ENCODE measurements at regions not wholly inside any gene's neighbourhood (a gene's known extent, or its start where the extent isn't known, plus 50 kb on each side); places are given as distances from the start of the nearest gene placed in this dataset.

DNA sequence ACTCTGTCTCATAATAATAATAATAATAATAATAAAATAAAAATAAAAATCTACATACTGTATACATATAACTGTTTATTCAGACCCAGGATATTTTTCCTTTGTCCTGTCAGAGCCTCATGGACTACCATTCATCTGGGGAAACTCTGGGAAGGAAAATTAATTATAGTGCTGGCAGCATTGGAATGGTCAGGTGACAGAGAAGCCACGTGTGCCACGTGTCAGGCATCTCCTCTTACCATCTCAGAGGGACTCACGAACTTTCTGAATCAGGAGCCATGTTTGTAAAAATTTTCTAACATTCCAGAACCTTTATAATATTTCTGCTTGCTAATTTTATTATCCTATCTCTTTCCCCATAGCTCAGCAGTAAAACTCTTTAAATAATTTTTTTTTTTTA, 97.8 kb upstream of the HNRNPU start (continued):
- no peak for TF ChIP-seq ZNF396 (CRISPR knock-in tag; IDR thresholded peaks at IDR 0.05; ENCODE audit: borderline replicate concordance)

DNA sequence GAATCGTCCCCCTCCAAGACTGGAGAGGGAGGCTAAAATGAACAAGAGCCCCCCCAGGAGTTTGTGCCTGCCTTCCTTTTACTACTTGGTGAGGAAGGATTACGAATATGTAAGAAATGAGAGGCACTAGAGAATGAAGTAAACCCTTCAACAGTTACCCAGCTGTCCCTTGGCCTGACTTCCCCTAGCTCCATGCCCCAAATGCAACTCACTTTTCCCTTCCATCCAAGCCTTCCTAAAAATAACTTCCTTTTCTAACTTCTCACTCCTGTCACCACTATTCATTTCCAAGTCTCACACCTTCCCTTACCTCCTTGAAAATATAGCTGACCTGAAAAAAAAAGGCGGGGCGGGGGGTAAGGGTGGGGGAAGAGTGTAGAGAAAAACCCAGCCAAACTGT, 96.6 kb upstream of the HNRNPU start:
- Mint-ChIP-seq H3K4me1 (peaks cover 27% of the 10 kb centered on the region), H3K27ac (no peak overlapping the region; the same call in 1 of the 2 replicates), H3K9me3 (no peaks in the 10 kb centered on the region), H3K36me3 (no peaks in the 10 kb centered on the region), H3K4me3 (no peak overlapping the region), H3K27me3 (ENCODE audit: low read depth) (no peaks in the 10 kb centered on the region)
- ChIA-PET CTCF (no interaction called here), POLR2A (interaction anchor here (0.6 to 1.5 kb wide), 2 partner anchors 98 to 145 kb away, joined by 3 to 7 read pairs; no protein-coding TSS in a partner anchor)
- DNase-seq (ENCODE audit: low spot score): no peak
- no peak for ATAC-seq
- TF ChIP-seq, protein P1, sequence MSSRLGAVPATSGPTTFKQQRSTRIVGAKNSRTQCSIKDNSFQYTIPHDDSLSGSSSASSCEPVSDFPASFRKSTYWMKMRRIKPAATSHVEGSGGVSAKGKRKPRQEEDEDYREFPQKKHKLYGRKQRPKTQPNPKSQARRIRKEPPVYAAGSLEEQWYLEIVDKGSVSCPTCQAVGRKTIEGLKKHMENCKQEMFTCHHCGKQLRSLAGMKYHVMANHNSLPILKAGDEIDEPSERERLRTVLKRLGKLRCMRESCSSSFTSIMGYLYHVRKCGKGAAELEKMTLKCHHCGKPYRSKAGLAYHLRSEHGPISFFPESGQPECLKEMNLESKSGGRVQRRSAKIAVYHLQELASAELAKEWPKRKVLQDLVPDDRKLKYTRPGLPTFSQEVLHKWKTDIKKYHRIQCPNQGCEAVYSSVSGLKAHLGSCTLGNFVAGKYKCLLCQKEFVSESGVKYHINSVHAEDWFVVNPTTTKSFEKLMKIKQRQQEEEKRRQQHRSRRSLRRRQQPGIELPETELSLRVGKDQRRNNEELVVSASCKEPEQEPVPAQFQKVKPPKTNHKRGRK (CRISPR knock-in tag; IDR thresholded peaks at IDR 0.05; ENCODE audit: borderline replicate concordance): no peak
- no peak for TF ChIP-seq RELA (CRISPR knock-in tag; IDR thresholded peaks at IDR 0.05; ENCODE audit: borderline replicate concordance)
- TF ChIP-seq ESRRA (CRISPR knock-in tag; IDR thresholded peaks at IDR 0.05; ENCODE audit: borderline replicate concordance): no peak
- no peak for TF ChIP-seq GTF2I (CRISPR knock-in tag; conservative IDR thresholded peaks at IDR 0.05)

DNA sequence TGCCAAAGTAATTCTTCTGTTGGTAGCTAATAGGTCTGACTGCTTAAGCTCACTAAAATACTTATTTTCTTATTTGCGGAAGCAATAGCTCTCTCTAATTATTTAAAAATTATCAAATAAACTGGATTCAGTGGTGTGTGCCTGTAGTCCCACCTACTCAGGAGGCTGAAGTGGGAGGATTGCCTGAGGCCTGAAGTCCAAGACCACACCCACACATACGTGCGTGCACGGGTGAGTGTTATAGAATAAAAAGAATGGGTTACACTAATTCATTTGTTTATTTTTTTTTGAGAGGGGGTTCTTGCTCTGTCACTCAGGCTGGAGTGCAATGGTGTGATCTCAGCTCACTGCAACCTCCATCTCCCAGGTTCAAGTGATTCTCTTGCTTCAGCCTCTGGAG, 94.2 kb upstream of the HNRNPU start:
- TF ChIP-seq, protein P2, sequence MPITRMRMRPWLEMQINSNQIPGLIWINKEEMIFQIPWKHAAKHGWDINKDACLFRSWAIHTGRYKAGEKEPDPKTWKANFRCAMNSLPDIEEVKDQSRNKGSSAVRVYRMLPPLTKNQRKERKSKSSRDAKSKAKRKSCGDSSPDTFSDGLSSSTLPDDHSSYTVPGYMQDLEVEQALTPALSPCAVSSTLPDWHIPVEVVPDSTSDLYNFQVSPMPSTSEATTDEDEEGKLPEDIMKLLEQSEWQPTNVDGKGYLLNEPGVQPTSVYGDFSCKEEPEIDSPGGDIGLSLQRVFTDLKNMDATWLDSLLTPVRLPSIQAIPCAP (CRISPR knock-in tag; IDR thresholded peaks at IDR 0.05): no peak
- no peak for TF ChIP-seq TP53 (CRISPR knock-in tag; IDR thresholded peaks at IDR 0.05)
- TF ChIP-seq ZNF219 (CRISPR knock-in tag; IDR thresholded peaks at IDR 0.05; ENCODE audit: borderline replicate concordance): no peak
- TF ChIP-seq PRRX2 (CRISPR knock-in tag; IDR thresholded peaks at IDR 0.05): no peak
- ATAC-seq (no peak), DNase-seq (ENCODE audit: low spot score) (no peak)
- Mint-ChIP-seq H3K27me3 (ENCODE audit: low read depth) (no peaks in the 10 kb centered on the region), H3K4me1 (peaks cover 9% of the 10 kb centered on the region; the same call in 1 of the 2 replicates), H3K4me3 (no peak overlapping the region), H3K9me3 (no peaks in the 10 kb centered on the region), H3K27ac (no peak overlapping the region), H3K36me3 (no peaks in the 10 kb centered on the region)
- ChIA-PET POLR2A (no interaction called here), CTCF (interaction anchor here (1.0 kb wide), 1 partner anchor 84 kb away, joined by 3 read pairs; no protein-coding TSS in a partner anchor)

DNA sequence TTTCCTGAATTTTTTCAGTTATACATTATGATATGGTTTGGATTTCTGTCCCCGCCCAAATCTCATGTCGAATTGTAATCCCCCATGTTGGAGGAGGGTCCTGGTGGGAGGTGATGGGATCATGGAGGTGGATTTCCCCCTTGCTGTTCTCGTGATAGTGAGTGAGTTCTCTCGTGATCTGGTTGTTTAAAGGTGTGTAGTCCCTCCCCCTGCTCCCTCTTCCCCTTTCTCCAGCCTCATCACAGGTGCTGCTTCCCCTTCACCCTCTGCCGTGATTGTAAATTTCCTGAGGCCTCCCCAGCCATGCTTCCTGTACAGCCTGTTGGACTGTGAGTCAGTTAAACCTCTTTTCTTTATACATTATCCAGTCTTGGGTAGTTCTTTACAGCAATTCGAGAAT, 93.2 kb upstream of the HNRNPU start:
- Mint-ChIP-seq H3K4me3 (no peak overlapping the region), H3K36me3 (no peaks in the 10 kb centered on the region), H3K4me1 (0 out of 2 replicates have a peak, but pooled peaks cover 8% of the 10 kb centered on the region), H3K27ac (no peak overlapping the region), H3K27me3 (ENCODE audit: low read depth) (no peaks in the 10 kb centered on the region), H3K9me3 (no peaks in the 10 kb centered on the region)
- TF ChIP-seq RELA (CRISPR knock-in tag; IDR thresholded peaks at IDR 0.05; ENCODE audit: borderline replicate concordance) (no peak), IRF2 (CRISPR knock-in tag; IDR thresholded peaks at IDR 0.05; ENCODE audit: borderline replicate concordance, low read depth) (no peak), ZNF396 (CRISPR knock-in tag; IDR thresholded peaks at IDR 0.05; ENCODE audit: borderline replicate concordance) (no peak), KAT7 (CRISPR knock-in tag; IDR thresholded peaks at IDR 0.05; ENCODE audit: borderline replicate concordance) (no peak), ZNF263 (CRISPR knock-in tag; IDR thresholded peaks at IDR 0.05; ENCODE audit: low read depth) (no peak), SMAD3 (CRISPR knock-in tag; IDR thresholded peaks at IDR 0.05; ENCODE audit: borderline replicate concordance) (no peak), CREM (CRISPR knock-in tag; IDR thresholded peaks at IDR 0.05) (no peak), ZNF423 (CRISPR knock-in tag; IDR thresholded peaks at IDR 0.05) (no peak)
- TF ChIP-seq, protein P3, sequence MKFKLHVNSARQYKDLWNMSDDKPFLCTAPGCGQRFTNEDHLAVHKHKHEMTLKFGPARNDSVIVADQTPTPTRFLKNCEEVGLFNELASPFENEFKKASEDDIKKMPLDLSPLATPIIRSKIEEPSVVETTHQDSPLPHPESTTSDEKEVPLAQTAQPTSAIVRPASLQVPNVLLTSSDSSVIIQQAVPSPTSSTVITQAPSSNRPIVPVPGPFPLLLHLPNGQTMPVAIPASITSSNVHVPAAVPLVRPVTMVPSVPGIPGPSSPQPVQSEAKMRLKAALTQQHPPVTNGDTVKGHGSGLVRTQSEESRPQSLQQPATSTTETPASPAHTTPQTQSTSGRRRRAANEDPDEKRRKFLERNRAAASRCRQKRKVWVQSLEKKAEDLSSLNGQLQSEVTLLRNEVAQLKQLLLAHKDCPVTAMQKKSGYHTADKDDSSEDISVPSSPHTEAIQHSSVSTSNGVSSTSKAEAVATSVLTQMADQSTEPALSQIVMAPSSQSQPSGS (CRISPR knock-in tag; IDR thresholded peaks at IDR 0.05; ENCODE audit: borderline replicate concordance, low read depth): no peak
- TF ChIP-seq, protein P4, sequence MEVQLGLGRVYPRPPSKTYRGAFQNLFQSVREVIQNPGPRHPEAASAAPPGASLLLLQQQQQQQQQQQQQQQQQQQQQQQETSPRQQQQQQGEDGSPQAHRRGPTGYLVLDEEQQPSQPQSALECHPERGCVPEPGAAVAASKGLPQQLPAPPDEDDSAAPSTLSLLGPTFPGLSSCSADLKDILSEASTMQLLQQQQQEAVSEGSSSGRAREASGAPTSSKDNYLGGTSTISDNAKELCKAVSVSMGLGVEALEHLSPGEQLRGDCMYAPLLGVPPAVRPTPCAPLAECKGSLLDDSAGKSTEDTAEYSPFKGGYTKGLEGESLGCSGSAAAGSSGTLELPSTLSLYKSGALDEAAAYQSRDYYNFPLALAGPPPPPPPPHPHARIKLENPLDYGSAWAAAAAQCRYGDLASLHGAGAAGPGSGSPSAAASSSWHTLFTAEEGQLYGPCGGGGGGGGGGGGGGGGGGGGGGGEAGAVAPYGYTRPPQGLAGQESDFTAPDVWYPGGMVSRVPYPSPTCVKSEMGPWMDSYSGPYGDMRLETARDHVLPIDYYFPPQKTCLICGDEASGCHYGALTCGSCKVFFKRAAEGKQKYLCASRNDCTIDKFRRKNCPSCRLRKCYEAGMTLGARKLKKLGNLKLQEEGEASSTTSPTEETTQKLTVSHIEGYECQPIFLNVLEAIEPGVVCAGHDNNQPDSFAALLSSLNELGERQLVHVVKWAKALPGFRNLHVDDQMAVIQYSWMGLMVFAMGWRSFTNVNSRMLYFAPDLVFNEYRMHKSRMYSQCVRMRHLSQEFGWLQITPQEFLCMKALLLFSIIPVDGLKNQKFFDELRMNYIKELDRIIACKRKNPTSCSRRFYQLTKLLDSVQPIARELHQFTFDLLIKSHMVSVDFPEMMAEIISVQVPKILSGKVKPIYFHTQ (CRISPR knock-in tag; IDR thresholded peaks at IDR 0.05): no peak
- ChIA-PET CTCF (no interaction called here), POLR2A (no interaction called here)
- ATAC-seq (peak; percentile 34; the same call in 1 of the 2 replicates), DNase-seq (ENCODE audit: low spot score) (no peak)
